GM23338 (cell line): ENCODE measurements at regions not wholly inside any gene's neighbourhood (a gene's known extent, or its start where the extent isn't known, plus 50 kb on each side); places are given as distances from the start of the nearest gene placed in this dataset.
"Not testable (repeated sequence)": the region's sequence is repeated elsewhere in the genome, so short reads cannot be mapped to it uniquely, and the experiment has no call there.

Experiments used
- ATAC-seq: fragments of 200-7000 bp; cut with Tn5 transposase; 3 replicates; pipeline ENCODE4 v1.9.1; 2020
- DNase-seq: peaks from one replicate; pipeline ENCODE4 v3.0.0-alpha.2; 2015; ENCODE audit warnings: low spot score
- H2AFZ ChIP-seq: fragments of 200-600 bp; sonication (generic); 2 replicates; pipeline ENCODE4 v1.8.0; 2016; ENCODE audit warnings: antibody characterized with exemption, mild to moderate bottlenecking, moderate library complexity
- H3F3A ChIP-seq: fragments of 200-600 bp; sonication (generic); replicated peaks from 2 replicates; pipeline ENCODE4 v1.8.0; 2017; ENCODE audit warnings: antibody characterized with exemption, mixed run types, low read depth
- H3K27ac ChIP-seq: fragments of 200-600 bp; sonication (generic); 2 replicates; pipeline ENCODE4 v1.6.1; 2016; ENCODE audit warnings: low read depth
- H3K27me3 ChIP-seq: fragments of 200-600 bp; sonication (generic); 2 replicates; pipeline ENCODE4 v1.8.0; 2016; ENCODE audit warnings: mild to moderate bottlenecking, mixed run types, moderate library complexity; ENCODE audit not compliant: insufficient read depth
- H3K36me3 ChIP-seq: fragments of 200-600 bp; sonication (generic); 2 replicates; pipeline ENCODE4 v1.8.0; 2016; ENCODE audit warnings: mild to moderate bottlenecking; ENCODE audit not compliant: insufficient read depth
- H3K4me1 ChIP-seq: fragments of 200-600 bp; sonication (generic); 2 replicates; pipeline ENCODE4 v1.8.0; 2016; ENCODE audit warnings: mild to moderate bottlenecking, moderate library complexity; ENCODE audit not compliant: insufficient read depth
- H3K4me2 ChIP-seq: fragments of 200-600 bp; sonication (generic); 2 replicates; pipeline ENCODE4 v1.7.1; 2017; ENCODE audit warnings: mixed run types
- H3K4me3 ChIP-seq: fragments of 200-600 bp; sonication (generic); 2 replicates; pipeline ENCODE4 v1.6.1; 2016; ENCODE audit warnings: mixed run types
- H3K79me2 ChIP-seq: fragments of 200-600 bp; sonication (generic); replicated peaks from 2 replicates; pipeline ENCODE4 v1.8.0; 2017; ENCODE audit warnings: mild to moderate bottlenecking; ENCODE audit not compliant: insufficient read depth
- H3K9me2 ChIP-seq: fragments of 200-600 bp; sonication (generic); 2 replicates; pipeline ENCODE4 v1.8.0; 2017; ENCODE audit not compliant: insufficient read depth
- H4K20me1 ChIP-seq: fragments of 200-600 bp; sonication (generic); replicated peaks from 2 replicates; pipeline ENCODE4 v1.8.0; 2017; ENCODE audit warnings: mild to moderate bottlenecking; ENCODE audit not compliant: insufficient read depth
- H3K27ac Mint-ChIP-seq: 2 replicates; pipeline ENCODE4 v1.8.0; 2020; ENCODE audit warnings: inconsistent platforms, mild to moderate bottlenecking, moderate library complexity, mixed read lengths
- H3K27me3 Mint-ChIP-seq: 3 replicates; pipeline ENCODE4 v1.8.0; 2022; ENCODE audit warnings: low read depth, mild to moderate bottlenecking, moderate library complexity, mixed read lengths, inconsistent platforms; ENCODE audit not compliant: insufficient read depth, poor library complexity
- H3K36me3 Mint-ChIP-seq: 3 replicates; pipeline ENCODE4 v1.8.0; 2021; ENCODE audit warnings: low read depth, mild to moderate bottlenecking, inconsistent platforms, moderate library complexity, mixed read lengths
- H3K4me1 Mint-ChIP-seq: 3 replicates; pipeline ENCODE4 v1.8.0; 2020; ENCODE audit warnings: mild to moderate bottlenecking, inconsistent platforms, mixed read lengths
- H3K4me3 Mint-ChIP-seq: 3 replicates; pipeline ENCODE4 v1.8.0; 2021; ENCODE audit warnings: moderate library complexity, mild to moderate bottlenecking, inconsistent platforms, mixed read lengths
- H3K9me3 Mint-ChIP-seq: 3 replicates; pipeline ENCODE4 v1.8.0; 2020; ENCODE audit warnings: moderate library complexity, mild to moderate bottlenecking, inconsistent platforms, mixed read lengths
- CREB1 ChIP-seq: fragments of 250-450 bp; sonication (Bioruptor Pico); IDR thresholded peaks from 2 replicates; pipeline ENCODE4 v1.5.0; 2020; ENCODE audit warnings: low read depth, mild to moderate bottlenecking, moderate library complexity
- EZH2 ChIP-seq: fragments of 200-600 bp; sonication (generic); IDR thresholded peaks from one replicate; pipeline ENCODE4 v1.8.0; 2017; ENCODE audit warnings: antibody characterized with exemption, mild to moderate bottlenecking, low read depth; ENCODE audit not compliant: unreplicated experiment
- EZH2phosphoT487 ChIP-seq: fragments of 200-600 bp; sonication (generic); IDR thresholded peaks from one replicate; pipeline ENCODE4 v1.8.1; 2018; ENCODE audit warnings: antibody characterized with exemption; ENCODE audit not compliant: unreplicated experiment
- JUNB ChIP-seq: IDR thresholded peaks from one replicate; pipeline ENCODE4 v1.6.1; 2016; ENCODE audit warnings: antibody characterized with exemption; ENCODE audit not compliant: unreplicated experiment
- NANOG ChIP-seq: IDR thresholded peaks from 2 replicates; pipeline ENCODE4 v1.6.1; 2016; ENCODE audit warnings: antibody characterized with exemption, borderline replicate concordance
- POLR2AphosphoS5 ChIP-seq: IDR thresholded peaks from 2 replicates; pipeline ENCODE4 v1.6.1; 2016; ENCODE audit warnings: antibody characterized with exemption, low read depth
- STAT1 ChIP-seq: IDR thresholded peaks from one replicate; pipeline ENCODE4 v1.6.1; 2016; ENCODE audit warnings: antibody characterized with exemption; ENCODE audit not compliant: unreplicated experiment
- ZNF114 ChIP-seq: fragments of 250-450 bp; sonication (Bioruptor Pico); IDR thresholded peaks from 2 replicates; pipeline ENCODE4 v1.5.0; 2020; ENCODE audit warnings: mild to moderate bottlenecking, moderate library complexity
- ZNF331 ChIP-seq: fragments of 250-450 bp; sonication (Bioruptor Pico); IDR thresholded peaks from 2 replicates; pipeline ENCODE4 v1.5.0; 2020; ENCODE audit warnings: low read depth, mild to moderate bottlenecking, moderate library complexity
- TF ChIP-seq, protein P1 (sequence below), 2 experiments: fragments of 200-600 bp in 1 of 2; sonication (generic) in 1 of 2; conservative IDR thresholded peaks; 2 replicates each; pipeline versions ENCODE4 v1.5.1 to v1.6.1; 2016 to 2017; ENCODE audit warnings: antibody characterized with exemption in 2 of 2, low read depth in 2 of 2, mild to moderate bottlenecking in 2 of 2, moderate library complexity in 1 of 2
- TF ChIP-seq, protein P2 (sequence below): IDR thresholded peaks from 2 replicates; pipeline ENCODE4 v1.6.1; 2016; ENCODE audit warnings: antibody characterized with exemption
- TF ChIP-seq, protein P3 (sequence below): IDR thresholded peaks from one replicate; pipeline ENCODE4 v1.6.1; 2018; ENCODE audit warnings: antibody characterized with exemption; ENCODE audit not compliant: unreplicated experiment

DNA sequence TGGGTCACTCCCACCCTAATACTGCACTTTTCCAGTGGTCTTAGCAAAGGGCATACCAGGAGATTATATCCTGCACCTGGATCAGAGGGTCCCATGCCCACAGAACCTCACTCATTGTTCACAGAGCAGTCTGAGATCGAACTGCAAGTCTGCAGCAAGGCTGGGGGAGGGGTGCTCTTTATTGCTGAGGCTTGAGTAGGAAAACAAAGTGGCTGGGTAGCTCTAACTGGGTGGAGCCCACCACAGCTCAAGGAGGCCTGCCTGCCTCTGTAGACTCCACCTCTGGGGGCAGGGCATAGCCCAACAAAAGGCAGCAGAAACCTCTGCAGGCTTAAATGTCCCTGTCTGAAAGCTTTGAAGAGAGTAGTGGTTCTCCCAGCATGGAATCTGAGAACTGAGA is 77.3 kb upstream of the MUCL1 start:
- not testable (repeated sequence) for H3K27ac Mint-ChIP-seq, DNase-seq, H3K27ac ChIP-seq, H3K79me2 ChIP-seq, H3K4me3 Mint-ChIP-seq, H3K9me2 ChIP-seq, H4K20me1 ChIP-seq, H2AFZ ChIP-seq, H3K36me3 Mint-ChIP-seq, H3F3A ChIP-seq, ATAC-seq, H3K4me1 ChIP-seq, H3K4me2 ChIP-seq, H3K36me3 ChIP-seq, H3K4me1 Mint-ChIP-seq, H3K27me3 ChIP-seq, H3K27me3 Mint-ChIP-seq, H3K4me3 ChIP-seq
- H3K9me3 Mint-ChIP-seq = peaks cover 37% of the 10 kb centered on the region

DNA sequence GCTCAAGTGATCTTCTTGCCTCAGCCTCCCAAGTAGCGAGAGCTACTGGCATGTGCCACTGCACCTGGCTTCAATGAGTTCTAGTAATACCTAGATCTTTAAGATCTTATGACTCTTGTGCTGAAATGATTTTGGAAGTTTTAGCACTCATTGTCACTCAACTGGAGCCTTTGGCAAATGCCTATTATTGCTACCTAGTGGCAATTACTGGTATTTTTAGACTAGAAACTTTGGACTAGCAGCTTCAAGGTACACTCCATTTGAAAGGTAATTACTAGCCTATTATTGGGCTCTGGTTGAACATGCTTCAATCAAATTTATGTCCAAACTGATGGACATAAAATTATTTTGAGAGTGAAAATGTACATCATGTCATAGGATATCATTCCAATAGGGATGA is 80.7 kb upstream of the MUCL1 start:
- Histone ChIP-seq H3K4me2 (no peak overlapping the region), H3K79me2 (no peaks in the 10 kb centered on the region), H3K4me1 (no peaks in the 10 kb centered on the region), H3K36me3 (no peaks in the 10 kb centered on the region), H3K27me3 (no peaks in the 10 kb centered on the region), H3K4me3 (no peak overlapping the region), H3K9me2 (0 out of 2 replicates have a peak, but pooled peaks cover 4% of the 10 kb centered on the region), H3F3A (no peaks in the 10 kb centered on the region), H2AFZ (no peak overlapping the region), H4K20me1 (no peaks in the 10 kb centered on the region), H3K27ac (no peak overlapping the region)
- peaks cover 5% of the 10 kb centered on the region for H3K36me3 Mint-ChIP-seq
- DNase-seq (no peak), ATAC-seq (no peak)
- H3K9me3 Mint-ChIP-seq = peaks cover 21% of the 10 kb centered on the region
- H3K4me1 Mint-ChIP-seq = no peaks in the 10 kb centered on the region
- TF ChIP-seq POLR2AphosphoS5 = no peak
- TF ChIP-seq, protein P1, sequence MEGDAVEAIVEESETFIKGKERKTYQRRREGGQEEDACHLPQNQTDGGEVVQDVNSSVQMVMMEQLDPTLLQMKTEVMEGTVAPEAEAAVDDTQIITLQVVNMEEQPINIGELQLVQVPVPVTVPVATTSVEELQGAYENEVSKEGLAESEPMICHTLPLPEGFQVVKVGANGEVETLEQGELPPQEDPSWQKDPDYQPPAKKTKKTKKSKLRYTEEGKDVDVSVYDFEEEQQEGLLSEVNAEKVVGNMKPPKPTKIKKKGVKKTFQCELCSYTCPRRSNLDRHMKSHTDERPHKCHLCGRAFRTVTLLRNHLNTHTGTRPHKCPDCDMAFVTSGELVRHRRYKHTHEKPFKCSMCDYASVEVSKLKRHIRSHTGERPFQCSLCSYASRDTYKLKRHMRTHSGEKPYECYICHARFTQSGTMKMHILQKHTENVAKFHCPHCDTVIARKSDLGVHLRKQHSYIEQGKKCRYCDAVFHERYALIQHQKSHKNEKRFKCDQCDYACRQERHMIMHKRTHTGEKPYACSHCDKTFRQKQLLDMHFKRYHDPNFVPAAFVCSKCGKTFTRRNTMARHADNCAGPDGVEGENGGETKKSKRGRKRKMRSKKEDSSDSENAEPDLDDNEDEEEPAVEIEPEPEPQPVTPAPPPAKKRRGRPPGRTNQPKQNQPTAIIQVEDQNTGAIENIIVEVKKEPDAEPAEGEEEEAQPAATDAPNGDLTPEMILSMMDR (conservative IDR thresholded peaks at IDR 0.05; ENCODE audit: low read depth in 2 of 2) = peak in 1 of 2 experiments; percentile 33; a peak in 3 of 4 replicates
- H3K27me3 Mint-ChIP-seq = peaks cover 2% of the 10 kb centered on the region
- no peak overlapping the region for H3K4me3 Mint-ChIP-seq
- no peak overlapping the region for H3K27ac Mint-ChIP-seq

DNA sequence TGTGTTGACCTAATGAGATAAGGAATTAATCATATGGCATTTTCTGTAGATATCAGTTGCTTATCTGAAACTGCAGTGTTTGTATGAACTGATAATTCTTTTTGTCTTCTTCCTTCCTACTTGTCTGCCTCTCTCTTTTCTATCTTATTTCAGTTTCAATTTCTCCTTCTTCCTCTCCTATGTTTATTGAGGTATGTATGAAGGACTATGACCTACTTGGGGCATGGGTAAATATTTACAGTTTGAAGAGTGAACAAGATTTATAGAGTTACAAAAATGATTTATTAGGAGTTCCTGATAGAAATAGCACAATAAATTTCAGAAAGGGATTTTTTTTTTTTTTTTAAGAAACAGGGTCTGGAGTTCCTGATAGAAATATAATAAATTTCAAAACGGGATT is 88.7 kb upstream of the MUCL1 start:
- Mint-ChIP-seq H3K4me3 (no peak overlapping the region), H3K4me1 (no peaks in the 10 kb centered on the region), H3K36me3 (no peaks in the 10 kb centered on the region), H3K27me3 (no peaks in the 10 kb centered on the region), H3K9me3 (no peaks in the 10 kb centered on the region; the same call in 1 of the 3 replicates), H3K27ac (no peak overlapping the region)
- H3K79me2 ChIP-seq = no peaks in the 10 kb centered on the region
- ATAC-seq (no peak), DNase-seq (no peak)
- no peaks in the 10 kb centered on the region for H3K36me3 ChIP-seq
- H3F3A ChIP-seq = no peaks in the 10 kb centered on the region
- no peak overlapping the region for H3K4me3 ChIP-seq
- H3K27me3 ChIP-seq = no peaks in the 10 kb centered on the region
- no peak overlapping the region for H2AFZ ChIP-seq
- H4K20me1 ChIP-seq = no peaks in the 10 kb centered on the region
- no peak overlapping the region for H3K4me2 ChIP-seq
- H3K9me2 ChIP-seq = no peaks in the 10 kb centered on the region
- no peak overlapping the region for H3K27ac ChIP-seq
- H3K4me1 ChIP-seq = no peaks in the 10 kb centered on the region
- TF ChIP-seq, protein P2, sequence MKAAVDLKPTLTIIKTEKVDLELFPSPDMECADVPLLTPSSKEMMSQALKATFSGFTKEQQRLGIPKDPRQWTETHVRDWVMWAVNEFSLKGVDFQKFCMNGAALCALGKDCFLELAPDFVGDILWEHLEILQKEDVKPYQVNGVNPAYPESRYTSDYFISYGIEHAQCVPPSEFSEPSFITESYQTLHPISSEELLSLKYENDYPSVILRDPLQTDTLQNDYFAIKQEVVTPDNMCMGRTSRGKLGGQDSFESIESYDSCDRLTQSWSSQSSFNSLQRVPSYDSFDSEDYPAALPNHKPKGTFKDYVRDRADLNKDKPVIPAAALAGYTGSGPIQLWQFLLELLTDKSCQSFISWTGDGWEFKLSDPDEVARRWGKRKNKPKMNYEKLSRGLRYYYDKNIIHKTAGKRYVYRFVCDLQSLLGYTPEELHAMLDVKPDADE = no peak
- TF ChIP-seq, protein P3, sequence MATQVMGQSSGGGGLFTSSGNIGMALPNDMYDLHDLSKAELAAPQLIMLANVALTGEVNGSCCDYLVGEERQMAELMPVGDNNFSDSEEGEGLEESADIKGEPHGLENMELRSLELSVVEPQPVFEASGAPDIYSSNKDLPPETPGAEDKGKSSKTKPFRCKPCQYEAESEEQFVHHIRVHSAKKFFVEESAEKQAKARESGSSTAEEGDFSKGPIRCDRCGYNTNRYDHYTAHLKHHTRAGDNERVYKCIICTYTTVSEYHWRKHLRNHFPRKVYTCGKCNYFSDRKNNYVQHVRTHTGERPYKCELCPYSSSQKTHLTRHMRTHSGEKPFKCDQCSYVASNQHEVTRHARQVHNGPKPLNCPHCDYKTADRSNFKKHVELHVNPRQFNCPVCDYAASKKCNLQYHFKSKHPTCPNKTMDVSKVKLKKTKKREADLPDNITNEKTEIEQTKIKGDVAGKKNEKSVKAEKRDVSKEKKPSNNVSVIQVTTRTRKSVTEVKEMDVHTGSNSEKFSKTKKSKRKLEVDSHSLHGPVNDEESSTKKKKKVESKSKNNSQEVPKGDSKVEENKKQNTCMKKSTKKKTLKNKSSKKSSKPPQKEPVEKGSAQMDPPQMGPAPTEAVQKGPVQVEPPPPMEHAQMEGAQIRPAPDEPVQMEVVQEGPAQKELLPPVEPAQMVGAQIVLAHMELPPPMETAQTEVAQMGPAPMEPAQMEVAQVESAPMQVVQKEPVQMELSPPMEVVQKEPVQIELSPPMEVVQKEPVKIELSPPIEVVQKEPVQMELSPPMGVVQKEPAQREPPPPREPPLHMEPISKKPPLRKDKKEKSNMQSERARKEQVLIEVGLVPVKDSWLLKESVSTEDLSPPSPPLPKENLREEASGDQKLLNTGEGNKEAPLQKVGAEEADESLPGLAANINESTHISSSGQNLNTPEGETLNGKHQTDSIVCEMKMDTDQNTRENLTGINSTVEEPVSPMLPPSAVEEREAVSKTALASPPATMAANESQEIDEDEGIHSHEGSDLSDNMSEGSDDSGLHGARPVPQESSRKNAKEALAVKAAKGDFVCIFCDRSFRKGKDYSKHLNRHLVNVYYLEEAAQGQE = no peak
- no peak for TF ChIP-seq JUNB
- TF ChIP-seq EZH2 = no peak
- TF ChIP-seq CREB1 = no peak
- TF ChIP-seq ZNF114 = no peak
- TF ChIP-seq ZNF331 (CRISPR knock-in tag) = no peak
- TF ChIP-seq NANOG = no peak
- TF ChIP-seq STAT1 = no peak
- TF ChIP-seq EZH2phosphoT487 = no peak
- TF ChIP-seq, protein P1 (conservative IDR thresholded peaks at IDR 0.05; ENCODE audit: low read depth in 2 of 2) = no peak
- TF ChIP-seq POLR2AphosphoS5 = no peak
